ENCODE measurements at regions not wholly inside any gene's neighbourhood (a gene's known extent, or its start where the extent isn't known, plus 50 kb on each side); places are given as distances from the start of the nearest gene placed in this dataset.

DNA sequence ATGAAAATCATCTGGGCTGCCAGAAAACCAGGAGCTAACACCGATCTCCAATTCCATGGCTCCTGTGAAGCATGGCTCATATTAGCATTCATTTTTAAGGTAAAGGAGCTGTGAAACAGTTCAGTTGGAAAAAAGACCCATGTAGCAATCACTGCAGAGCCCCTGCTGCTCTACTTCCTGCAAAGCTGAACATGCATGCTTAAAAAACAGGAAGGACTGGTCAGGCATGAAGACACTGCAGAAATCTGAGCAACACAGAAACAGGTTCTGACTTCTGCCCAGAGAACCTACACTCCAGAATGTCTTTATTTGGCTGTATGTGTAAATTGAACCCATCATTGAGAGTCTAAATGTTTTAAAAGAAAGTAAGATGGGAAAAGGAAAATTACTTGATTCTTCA, 950.6 kb downstream of the DCDC2C start:
- TF ChIP-seq, protein P1, sequence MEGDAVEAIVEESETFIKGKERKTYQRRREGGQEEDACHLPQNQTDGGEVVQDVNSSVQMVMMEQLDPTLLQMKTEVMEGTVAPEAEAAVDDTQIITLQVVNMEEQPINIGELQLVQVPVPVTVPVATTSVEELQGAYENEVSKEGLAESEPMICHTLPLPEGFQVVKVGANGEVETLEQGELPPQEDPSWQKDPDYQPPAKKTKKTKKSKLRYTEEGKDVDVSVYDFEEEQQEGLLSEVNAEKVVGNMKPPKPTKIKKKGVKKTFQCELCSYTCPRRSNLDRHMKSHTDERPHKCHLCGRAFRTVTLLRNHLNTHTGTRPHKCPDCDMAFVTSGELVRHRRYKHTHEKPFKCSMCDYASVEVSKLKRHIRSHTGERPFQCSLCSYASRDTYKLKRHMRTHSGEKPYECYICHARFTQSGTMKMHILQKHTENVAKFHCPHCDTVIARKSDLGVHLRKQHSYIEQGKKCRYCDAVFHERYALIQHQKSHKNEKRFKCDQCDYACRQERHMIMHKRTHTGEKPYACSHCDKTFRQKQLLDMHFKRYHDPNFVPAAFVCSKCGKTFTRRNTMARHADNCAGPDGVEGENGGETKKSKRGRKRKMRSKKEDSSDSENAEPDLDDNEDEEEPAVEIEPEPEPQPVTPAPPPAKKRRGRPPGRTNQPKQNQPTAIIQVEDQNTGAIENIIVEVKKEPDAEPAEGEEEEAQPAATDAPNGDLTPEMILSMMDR (IDR thresholded peaks at IDR 0.05): no peak
- TF ChIP-seq SREBF2 (IDR thresholded peaks at IDR 0.05) (no peak), POLR2AphosphoS2 (conservative IDR thresholded peaks at IDR 0.05; ENCODE audit: low read length) (no peak), MAFK (IDR thresholded peaks at IDR 0.05; ENCODE audit: partially characterized antibody) (no peak), BHLHE40 (IDR thresholded peaks at IDR 0.05; ENCODE audit: low read depth, low read length) (no peak), ZFP36 (IDR thresholded peaks at IDR 0.05; ENCODE audit: borderline replicate concordance, partially characterized antibody) (no peak)
- TF ChIP-seq, protein P2, sequence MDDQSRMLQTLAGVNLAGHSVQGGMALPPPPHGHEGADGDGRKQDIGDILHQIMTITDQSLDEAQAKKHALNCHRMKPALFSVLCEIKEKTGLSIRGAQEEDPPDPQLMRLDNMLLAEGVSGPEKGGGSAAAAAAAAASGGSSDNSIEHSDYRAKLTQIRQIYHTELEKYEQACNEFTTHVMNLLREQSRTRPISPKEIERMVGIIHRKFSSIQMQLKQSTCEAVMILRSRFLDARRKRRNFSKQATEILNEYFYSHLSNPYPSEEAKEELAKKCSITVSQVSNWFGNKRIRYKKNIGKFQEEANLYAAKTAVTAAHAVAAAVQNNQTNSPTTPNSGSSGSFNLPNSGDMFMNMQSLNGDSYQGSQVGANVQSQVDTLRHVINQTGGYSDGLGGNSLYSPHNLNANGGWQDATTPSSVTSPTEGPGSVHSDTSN (IDR thresholded peaks at IDR 0.05): no peak
- TF ChIP-seq, protein P3, sequence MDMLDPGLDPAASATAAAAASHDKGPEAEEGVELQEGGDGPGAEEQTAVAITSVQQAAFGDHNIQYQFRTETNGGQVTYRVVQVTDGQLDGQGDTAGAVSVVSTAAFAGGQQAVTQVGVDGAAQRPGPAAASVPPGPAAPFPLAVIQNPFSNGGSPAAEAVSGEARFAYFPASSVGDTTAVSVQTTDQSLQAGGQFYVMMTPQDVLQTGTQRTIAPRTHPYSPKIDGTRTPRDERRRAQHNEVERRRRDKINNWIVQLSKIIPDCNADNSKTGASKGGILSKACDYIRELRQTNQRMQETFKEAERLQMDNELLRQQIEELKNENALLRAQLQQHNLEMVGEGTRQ (IDR thresholded peaks at IDR 0.05): no peak
- TF ChIP-seq, protein P4, sequence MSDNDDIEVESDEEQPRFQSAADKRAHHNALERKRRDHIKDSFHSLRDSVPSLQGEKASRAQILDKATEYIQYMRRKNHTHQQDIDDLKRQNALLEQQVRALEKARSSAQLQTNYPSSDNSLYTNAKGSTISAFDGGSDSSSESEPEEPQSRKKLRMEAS (IDR thresholded peaks at IDR 0.05): no peak
